HEK293T (cell line): ENCODE measurements at regions not wholly inside any gene's neighbourhood (a gene's known extent, or its start where the extent isn't known, plus 50 kb on each side); places are given as distances from the start of the nearest gene placed in this dataset.

Source experiments
- CTCF ChIA-PET: fragments of 350-600 bp; formaldehyde crosslinking; extraction: SDS; loops from one replicate; lab custom pipeline; 2021; ENCODE audit warnings: antibody characterized with exemption, inconsistent platforms; lab: Yijun Ruan, JAX
- POLR2A ChIA-PET: fragments of 350-600 bp; formaldehyde crosslinking; extraction: SDS; loops from one replicate; lab custom pipeline; 2020; ENCODE audit warnings: antibody characterized with exemption, inconsistent platforms; lab: Yijun Ruan, JAX
- DNase-seq: peaks from one replicate; pipeline ENCODE4 v3.0.0; 2012; ENCODE audit warnings: mixed read lengths; ENCODE audit errors: extremely low spot score
- ARNT ChIP-seq: fragments of 450-650 bp; IDR thresholded peaks from 2 replicates; pipeline ENCODE4 v1.6.1; 2017; ENCODE audit warnings: mild to moderate bottlenecking
- BHLHE40 ChIP-seq: fragments of 450-650 bp; IDR thresholded peaks from 2 replicates; pipeline ENCODE4 v1.6.1; 2016; ENCODE audit warnings: mild to moderate bottlenecking, moderate library complexity, borderline replicate concordance
- CTBP1 ChIP-seq: fragments of 450-650 bp; IDR thresholded peaks from 2 replicates; pipeline ENCODE4 v1.6.1; 2016; ENCODE audit warnings: borderline replicate concordance
- ELF4 ChIP-seq: fragments of 450-650 bp; IDR thresholded peaks from 2 replicates; pipeline ENCODE4 v1.6.1; 2017; ENCODE audit warnings: antibody characterized with exemption
- FOXA1 ChIP-seq: fragments of 450-650 bp; IDR thresholded peaks from 2 replicates; pipeline ENCODE4 v1.6.1; 2016; ENCODE audit warnings: mild to moderate bottlenecking
- FOXK2 ChIP-seq: fragments of 450-650 bp; IDR thresholded peaks from 2 replicates; pipeline ENCODE4 v1.6.1; 2016; ENCODE audit warnings: mild to moderate bottlenecking
- FOXM1 ChIP-seq: fragments of 450-650 bp; IDR thresholded peaks from 2 replicates; pipeline ENCODE4 v1.6.1; 2017; ENCODE audit warnings: mild to moderate bottlenecking, borderline replicate concordance
- HDGF ChIP-seq: fragments of 450-650 bp; IDR thresholded peaks from 2 replicates; pipeline ENCODE4 v1.6.1; 2017; ENCODE audit warnings: antibody characterized with exemption, borderline replicate concordance
- L3MBTL2 ChIP-seq: fragments of 450-650 bp; conservative IDR thresholded peaks from 2 replicates; pipeline ENCODE4 v1.6.1; 2016; ENCODE audit warnings: mild to moderate bottlenecking
- LEF1 ChIP-seq: fragments of 450-650 bp; IDR thresholded peaks from 2 replicates; pipeline ENCODE4 v1.6.1; 2017; ENCODE audit warnings: mild to moderate bottlenecking, borderline replicate concordance
- NFRKB ChIP-seq: fragments of 450-650 bp; IDR thresholded peaks from 2 replicates; pipeline ENCODE4 v1.6.1; 2016; ENCODE audit warnings: mild to moderate bottlenecking, moderate library complexity
- PKNOX1 ChIP-seq: fragments of 450-650 bp; IDR thresholded peaks from 2 replicates; pipeline ENCODE4 v1.6.1; 2016
- SP1 ChIP-seq: fragments of 450-650 bp; IDR thresholded peaks from 2 replicates; pipeline ENCODE4 v1.6.1; 2017
- SUZ12 ChIP-seq: fragments of 450-650 bp; IDR thresholded peaks from 2 replicates; pipeline ENCODE4 v1.6.1; 2016; ENCODE audit warnings: mild to moderate bottlenecking
- TARDBP ChIP-seq: fragments of 450-650 bp; IDR thresholded peaks from 2 replicates; pipeline ENCODE4 v1.6.1; 2016
- ZNF384 ChIP-seq: fragments of 450-650 bp; IDR thresholded peaks from 2 replicates; pipeline ENCODE4 v1.6.1; 2016

GRCh38 chr22:47245286-47245685 lies 482.8 kb downstream of the TBC1D22A start:
- ChIA-PET CTCF (no interaction called here), POLR2A (no interaction called here)
- DNase-seq, result no peak
- TF ChIP-seq SP1 (no peak), FOXM1 (no peak), SUZ12 (no peak), PKNOX1 (no peak), CTBP1 (no peak), ARNT (no peak), ZNF384 (no peak), HDGF (no peak), L3MBTL2 (no peak), NFRKB (no peak), TARDBP (no peak), FOXA1 (no peak), BHLHE40 (no peak), FOXK2 (no peak), LEF1 (no peak), ELF4 (no peak)

- POLR2A ChIA-PET, result no interaction called here
- CTCF ChIA-PET, result no interaction called here
- no peak for TF ChIP-seq TARDBP
- no peak for TF ChIP-seq FOXM1
- no peak for TF ChIP-seq ELF4
- no peak for TF ChIP-seq NFRKB
- no peak for TF ChIP-seq CTBP1
- no peak for TF ChIP-seq BHLHE40
- DNase-seq, result no peak
Observed at GRCh38 chr22:47240116-47240515, 477.7 kb downstream of the TBC1D22A start.

- no peak for DNase-seq
- TF ChIP-seq SP1 (no peak), CTBP1 (no peak), NFRKB (no peak), FOXK2 (no peak), PKNOX1 (no peak), ARNT (no peak), ELF4 (no peak), HDGF (no peak), TARDBP (no peak), SUZ12 (no peak), LEF1 (no peak), ZNF384 (no peak), L3MBTL2 (no peak), FOXA1 (no peak), FOXM1 (no peak), BHLHE40 (no peak)
- ChIA-PET POLR2A (no interaction called here), CTCF (no interaction called here)
Observed at GRCh38 chr22:47239474-47239860, 477.0 kb downstream of the TBC1D22A start.

GRCh38 chr22:47238690-47239473 lies 476.4 kb downstream of the TBC1D22A start:
- ChIA-PET POLR2A (no interaction called here), CTCF (no interaction called here)
- no peak for DNase-seq
- TF ChIP-seq LEF1, result no peak
- no peak for TF ChIP-seq FOXA1
- no peak for TF ChIP-seq ELF4
- no peak for TF ChIP-seq SUZ12
- TF ChIP-seq FOXK2, result no peak
- no peak for TF ChIP-seq ZNF384
- no peak for TF ChIP-seq TARDBP
- TF ChIP-seq ARNT, result no peak
- no peak for TF ChIP-seq PKNOX1
- TF ChIP-seq SP1, result no peak
- TF ChIP-seq HDGF, result no peak
- no peak for TF ChIP-seq BHLHE40

GRCh38 chr22:47237890-47238480 lies 475.5 kb downstream of the TBC1D22A start:
- CTCF ChIA-PET, result no interaction called here
- TF ChIP-seq LEF1, result no peak
- TF ChIP-seq CTBP1, result no peak
- no peak for TF ChIP-seq FOXK2
- no peak for TF ChIP-seq SUZ12
- TF ChIP-seq ELF4, result no peak
- POLR2A ChIA-PET, result no interaction called here
- no peak for DNase-seq

GRCh38 chr22:47236718-47237117 lies 474.3 kb downstream of the TBC1D22A start:
- ChIA-PET POLR2A (no interaction called here), CTCF (no interaction called here)
- no peak for TF ChIP-seq FOXK2
- TF ChIP-seq LEF1, result no peak
- no peak for TF ChIP-seq CTBP1
- no peak for TF ChIP-seq FOXM1
- no peak for TF ChIP-seq BHLHE40
- no peak for TF ChIP-seq SP1
- TF ChIP-seq L3MBTL2, result no peak
- TF ChIP-seq ZNF384, result no peak
- TF ChIP-seq HDGF, result no peak
- TF ChIP-seq TARDBP, result no peak
- TF ChIP-seq PKNOX1, result no peak
- TF ChIP-seq SUZ12, result no peak
- no peak for TF ChIP-seq ARNT
- no peak for TF ChIP-seq ELF4
- TF ChIP-seq NFRKB, result no peak
- TF ChIP-seq FOXA1, result no peak
- DNase-seq, result no peak
